SK-N-MC (cell line): ENCODE measurements at regions not wholly inside any gene's neighbourhood (a gene's known extent, or its start where the extent isn't known, plus 50 kb on each side); places are given as distances from the start of the nearest gene placed in this dataset.

Source experiments
- EZH2 ChIP-seq: fragments of 200-600 bp; sonication (generic); IDR thresholded peaks from one replicate; pipeline ENCODE4 v1.6.1; 2017; ENCODE audit warnings: antibody characterized with exemption
- POLR2AphosphoS5 ChIP-seq: IDR thresholded peaks from 2 replicates; pipeline ENCODE4 v1.6.1; 2012; ENCODE audit warnings: mild to moderate bottlenecking, low read depth, low read length, borderline replicate concordance

DNA sequence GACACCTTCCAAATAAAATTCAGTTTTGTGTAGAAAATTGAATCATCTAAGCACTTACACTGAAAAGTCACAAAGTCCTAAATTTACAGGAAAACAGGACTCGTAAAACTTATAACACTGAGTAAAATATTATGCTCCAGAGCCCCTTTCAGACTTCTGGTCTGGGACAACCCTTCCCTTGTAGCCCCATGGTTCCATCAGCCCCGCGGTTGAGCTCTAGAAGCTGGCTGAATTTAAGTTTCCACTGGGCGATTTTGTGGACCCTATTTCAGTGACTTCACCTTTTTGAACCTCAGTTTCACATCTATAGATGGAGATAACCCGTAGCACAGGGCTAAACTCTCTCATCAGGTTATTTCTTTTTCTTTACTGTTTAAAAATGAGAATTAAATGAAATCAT is 117.7 kb upstream of the BACH2 start:
- TF ChIP-seq POLR2AphosphoS5 (no peak), EZH2 (no peak)
